LHCN-M2 (cell line): ENCODE measurements at regions not wholly inside any gene's neighbourhood (a gene's known extent, or its start where the extent isn't known, plus 50 kb on each side); places are given as distances from the start of the nearest gene placed in this dataset.

Source experiments
- DNase-seq: peaks from one replicate; pipeline ENCODE4 v3.0.0-alpha.2; 2012; ENCODE audit warnings: low read depth

DNA sequence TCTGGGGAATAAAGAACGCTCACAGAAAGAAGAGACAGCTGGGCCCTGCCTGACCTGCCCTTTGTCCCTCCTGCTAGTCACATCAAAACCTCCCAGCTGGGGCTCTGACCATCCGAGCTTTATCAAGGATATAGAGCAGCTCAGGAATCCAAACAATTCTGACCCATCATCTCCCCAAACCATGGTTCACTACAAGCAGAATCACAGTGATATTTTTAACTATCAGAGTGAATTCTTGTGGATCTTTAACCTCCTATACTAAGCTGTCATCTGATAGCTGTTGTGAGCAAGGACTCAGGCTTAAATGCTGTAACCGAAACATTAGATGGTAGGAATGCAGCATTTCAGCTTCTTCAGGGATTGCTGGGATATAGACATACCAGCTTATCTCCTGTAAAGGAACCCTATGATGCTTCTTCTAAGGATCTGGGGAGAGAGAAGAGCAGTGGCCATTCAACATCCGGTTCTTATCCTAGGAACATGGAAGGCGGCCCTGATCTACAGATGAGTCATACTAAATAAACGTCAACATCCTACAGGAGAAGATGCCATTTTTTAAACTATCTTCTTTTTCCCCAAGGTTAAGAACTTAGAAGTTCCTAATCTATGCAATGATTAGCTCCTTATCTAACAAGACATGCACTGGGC is 84.7 kb upstream of the AKIP1 start:
- peak; percentile 91 for DNase-seq

GRCh38 chr11:8826901-8827560 is 84.0 kb upstream of the AKIP1 start:
- DNase-seq = peak; percentile 42

GRCh38 chr11:8828046-8828445 is 82.9 kb upstream of the AKIP1 start:
- DNase-seq = no peak

DNA sequence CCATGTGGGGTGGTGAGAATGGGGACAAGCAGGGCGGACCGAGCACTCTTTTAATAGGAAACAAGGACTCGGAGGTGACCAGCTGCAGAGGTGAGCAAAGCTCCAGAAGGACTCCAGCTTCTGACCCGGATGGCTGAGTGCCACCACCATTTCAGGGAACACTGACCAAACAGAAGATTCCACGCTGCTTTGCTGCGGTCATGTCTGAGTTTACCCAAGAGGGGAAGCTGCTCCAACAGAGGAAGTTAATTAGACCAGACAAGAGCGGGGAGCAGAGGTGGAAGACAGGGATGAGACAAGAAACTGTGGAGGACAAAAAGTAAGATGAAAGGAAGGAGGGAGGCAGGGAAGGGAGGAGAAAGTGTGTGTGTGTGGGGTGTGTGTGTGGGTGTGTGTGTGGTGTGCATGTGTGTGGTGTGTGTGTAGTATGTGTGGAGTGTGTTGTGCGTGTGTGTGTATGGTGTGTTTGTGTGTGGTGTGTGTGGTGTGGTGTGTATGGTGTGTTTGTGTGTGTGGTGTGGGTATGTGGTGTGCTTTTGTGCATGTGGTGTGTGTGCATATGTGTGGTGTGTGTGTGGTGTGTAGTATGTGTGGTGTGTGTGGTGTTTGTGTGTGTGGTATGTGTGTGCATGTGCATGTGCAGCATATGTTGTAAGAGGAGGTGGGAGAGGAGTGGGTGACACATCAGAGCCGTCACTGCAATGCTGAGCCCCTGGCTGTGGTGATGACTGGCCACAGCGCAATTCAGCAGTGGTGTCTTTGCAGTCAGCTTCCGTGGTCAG is 82.2 kb upstream of the AKIP1 start:
- DNase-seq = peak; percentile 51

DNA sequence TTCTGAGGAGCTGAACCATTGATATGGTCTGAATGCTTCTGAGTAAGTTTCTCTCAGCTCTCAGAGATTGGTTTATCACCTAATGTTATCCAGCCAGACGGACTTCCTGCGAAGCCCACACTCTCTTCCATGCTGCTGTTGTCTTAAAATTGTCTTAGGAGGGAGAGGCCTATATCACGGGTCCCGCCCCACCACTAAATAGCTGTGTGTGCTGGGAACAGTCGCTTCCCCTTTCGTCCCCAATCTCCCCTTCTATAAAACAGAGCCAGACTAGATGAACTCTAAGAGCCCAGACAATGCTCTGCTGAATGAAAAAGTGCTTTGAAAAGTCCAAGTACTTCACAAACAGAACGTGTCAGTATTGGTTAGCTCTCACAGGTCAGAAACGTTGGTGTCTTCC is 81.4 kb upstream of the AKIP1 start:
- DNase-seq = no peak

- no peak for DNase-seq
These were observed 80.3 kb upstream of the AKIP1 start for GRCh38 chr11:8830641-8831040.

DNA sequence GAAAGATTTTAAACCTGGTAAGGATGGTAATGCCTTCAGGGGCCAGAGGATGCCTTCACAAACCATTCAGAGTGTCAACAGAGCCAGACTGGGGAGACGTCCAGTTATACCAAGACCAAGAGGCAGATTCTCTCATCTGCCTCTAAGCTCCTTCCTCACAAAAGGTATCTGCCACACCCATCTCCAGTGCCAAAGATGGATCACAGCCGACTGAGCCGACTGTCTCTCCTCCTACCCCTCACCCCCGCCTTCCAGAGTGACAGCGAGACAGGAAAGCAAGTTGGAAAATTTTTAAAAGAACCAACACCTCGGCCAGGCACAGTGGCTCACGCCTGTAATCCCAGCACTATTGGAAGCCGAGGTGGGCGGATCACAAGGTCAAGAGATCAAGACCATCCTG is 79.1 kb upstream of the AKIP1 start:
- DNase-seq = no peak

GRCh38 chr11:8832571-8833260 is 78.3 kb upstream of the AKIP1 start:
- peak; percentile 84 for DNase-seq

DNA sequence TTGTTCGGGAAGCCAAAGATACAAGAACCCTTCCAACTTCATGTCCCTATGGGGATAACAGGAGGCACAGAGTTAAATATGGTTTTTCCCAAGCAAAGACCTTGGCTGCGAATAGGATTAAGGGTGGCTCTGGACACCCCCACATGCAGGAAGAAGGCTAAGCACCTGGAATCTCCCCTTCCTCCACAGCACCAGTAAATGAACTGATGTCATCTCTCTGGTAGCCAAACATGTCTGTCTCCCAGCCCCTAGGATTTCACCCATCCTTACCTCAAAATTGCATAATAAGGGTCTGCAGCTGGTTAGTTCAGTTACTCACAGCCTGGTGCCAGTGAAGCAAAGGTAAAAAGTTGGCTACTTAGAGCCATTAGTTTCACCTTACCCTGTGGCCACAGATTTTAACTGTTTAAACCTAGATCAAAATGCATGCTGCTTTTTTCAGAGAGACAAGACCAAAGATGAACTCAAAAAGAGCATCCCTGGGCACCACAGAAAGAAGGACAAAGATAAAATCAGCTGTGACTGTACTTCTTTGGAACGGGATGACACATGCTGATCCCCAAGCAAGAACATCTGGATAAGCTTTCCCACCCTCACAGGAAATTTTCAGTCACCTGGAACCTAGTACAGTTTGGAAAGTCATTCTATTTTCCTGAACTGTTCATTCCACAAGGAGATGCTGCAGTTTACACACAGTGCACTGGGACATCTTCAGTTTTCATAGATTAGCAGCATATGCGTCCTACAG is 77.2 kb upstream of the AKIP1 start:
- peak; percentile 39 for DNase-seq

DNA sequence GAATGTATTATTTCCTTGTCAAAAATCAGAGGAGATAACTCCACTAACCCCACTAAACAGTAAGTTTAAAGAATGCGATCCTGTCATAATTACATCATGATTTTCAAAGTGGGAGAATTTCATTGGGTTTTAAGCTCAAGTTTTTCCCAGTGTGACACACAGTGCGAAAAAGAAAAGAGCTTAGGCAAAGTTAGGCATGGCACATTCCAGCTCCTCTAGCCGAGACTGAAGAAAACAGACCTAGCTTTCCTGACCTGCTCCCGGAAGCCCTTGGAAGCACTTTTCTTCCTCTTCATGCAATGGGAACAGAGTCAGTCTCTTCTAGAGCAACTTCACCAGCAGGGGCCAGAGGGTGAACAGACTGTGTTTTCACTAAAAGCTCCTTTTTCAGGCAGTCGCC is 76.6 kb upstream of the AKIP1 start:
- peak; percentile 20 for DNase-seq

GRCh38 chr11:8838248-8838647 is 72.7 kb upstream of the AKIP1 start:
- peak; percentile 81 for DNase-seq

DNA sequence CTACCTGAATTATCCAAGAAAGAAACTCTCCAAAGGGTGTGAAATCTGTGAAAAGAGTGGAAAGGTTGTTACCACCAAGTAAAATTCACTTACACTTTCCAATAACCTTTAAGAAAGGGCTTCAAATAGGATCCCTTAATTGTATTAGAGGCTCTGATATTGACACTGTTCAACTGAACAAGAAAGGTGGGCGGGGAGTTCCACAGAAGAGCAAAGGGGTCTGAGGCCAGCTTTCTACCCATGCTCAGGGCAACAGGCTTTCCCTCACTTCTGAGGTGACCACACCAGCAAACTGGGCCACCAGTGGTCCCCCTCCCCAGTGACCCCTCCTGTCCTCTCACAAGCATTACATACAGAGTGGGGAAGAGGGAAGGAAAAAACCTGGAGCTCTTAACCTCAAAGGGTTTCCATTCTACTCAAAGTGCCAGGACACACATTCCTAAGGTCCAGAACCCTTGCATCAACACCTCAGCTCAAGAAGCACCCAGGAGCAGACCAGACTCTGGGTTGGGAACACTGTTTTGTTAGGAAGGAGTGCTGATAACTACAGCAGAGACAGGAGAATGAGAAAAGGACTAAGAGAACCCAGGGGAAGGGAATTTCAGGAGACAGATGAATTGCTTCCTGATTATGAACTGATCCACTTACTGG is 71.6 kb upstream of the AKIP1 start:
- no peak for DNase-seq

- DNase-seq = peak; percentile 30
These were observed 70.7 kb upstream of the AKIP1 start for GRCh38 chr11:8839957-8840945.

- DNase-seq = no peak
These were observed 69.1 kb upstream of the AKIP1 start for GRCh38 chr11:8841899-8842298.

DNA sequence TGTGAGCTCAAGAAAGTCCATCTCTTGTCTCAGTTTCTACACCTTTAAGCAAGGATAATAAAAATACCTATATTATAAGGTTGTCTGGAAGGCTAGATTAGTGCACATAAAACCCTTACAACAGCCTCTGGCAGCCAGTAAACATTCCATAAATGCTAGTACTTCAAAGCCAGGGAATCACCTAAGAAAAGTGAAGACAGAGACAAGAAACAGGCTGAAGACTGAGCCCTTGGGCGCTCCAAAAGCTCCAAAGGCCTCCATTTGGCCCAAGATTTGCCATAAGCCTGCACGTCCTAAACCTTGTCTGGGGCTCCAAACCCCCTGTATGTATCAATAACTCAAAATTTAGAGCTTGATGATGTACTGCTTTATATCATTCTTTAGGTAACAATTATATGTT is 52.2 kb upstream of the AKIP1 start:
- DNase-seq = no peak
